ENCODE measurements at regions not wholly inside any gene's neighbourhood (a gene's known extent, or its start where the extent isn't known, plus 50 kb on each side); places are given as distances from the start of the nearest gene placed in this dataset.

GRCh38 chr9:129476821-129477611 lies 143.9 kb downstream of the C9orf50 start:
- H3K27ac Mint-ChIP-seq, result peak overlapping the region in 1 of 6 donors; percentile 45
- no peak overlapping the region for H3K4me3 Mint-ChIP-seq
- DNase-seq, result no peak
- H3K4me1 Mint-ChIP-seq, result peaks cover 0 to 6% of the 10 kb centered on the region in 2 donors
- peaks cover 0 to 4% (median 0%) of the 10 kb centered on the region in 3 donors for H3K36me3 Mint-ChIP-seq
- H3K9me3 Mint-ChIP-seq, result no peaks in the 10 kb centered on the region
- H3K27me3 Mint-ChIP-seq (ENCODE audit: low read depth in 3 of 3), result peaks cover 6 to 17% (median 12%) of the 10 kb centered on the region in 3 donors

- H3K27me3 Mint-ChIP-seq (ENCODE audit: low read depth in 3 of 3), result peaks cover 0 to 15% (median 4%) of the 10 kb centered on the region in 3 donors
- DNase-seq, result no peak
- H3K9me3 Mint-ChIP-seq, result no peaks in the 10 kb centered on the region
- H3K4me1 Mint-ChIP-seq, result no peaks in the 10 kb centered on the region
- H3K4me3 Mint-ChIP-seq, result no peak overlapping the region
- H3K36me3 Mint-ChIP-seq, result peaks cover 0 to 4% (median 0%) of the 10 kb centered on the region in 3 donors
- no peak overlapping the region for H3K27ac Mint-ChIP-seq
Observed at GRCh38 chr9:129474740-129475404, 146.0 kb downstream of the C9orf50 start.

GRCh38 chr9:129473523-129474244 lies 147.2 kb downstream of the C9orf50 start:
- H3K36me3 Mint-ChIP-seq, result peaks cover 0 to 4% (median 0%) of the 10 kb centered on the region in 3 donors
- no peaks in the 10 kb centered on the region for H3K9me3 Mint-ChIP-seq
- H3K27me3 Mint-ChIP-seq (ENCODE audit: low read depth in 3 of 3), result peaks cover 0 to 12% (median 4%) of the 10 kb centered on the region in 3 donors
- no peak overlapping the region for H3K4me3 Mint-ChIP-seq
- no peaks in the 10 kb centered on the region for H3K4me1 Mint-ChIP-seq
- DNase-seq, result no peak
- H3K27ac Mint-ChIP-seq, result no peak overlapping the region

GRCh38 chr9:129472651-129473102 lies 148.2 kb downstream of the C9orf50 start:
- Mint-ChIP-seq H3K4me1 (no peaks in the 10 kb centered on the region), H3K36me3 (peaks cover 0 to 4% (median 0%) of the 10 kb centered on the region in 3 donors), H3K9me3 (peaks cover 0 to 1% (median 0%) of the 10 kb centered on the region in 6 donors), H3K27ac (no peak overlapping the region), H3K27me3 (ENCODE audit: low read depth in 3 of 3) (peaks cover 0 to 10% (median 5%) of the 10 kb centered on the region in 3 donors), H3K4me3 (no peak overlapping the region)
- DNase-seq, result no peak

- peaks cover 0 to 9% (median 5%) of the 10 kb centered on the region in 3 donors for H3K27me3 Mint-ChIP-seq (ENCODE audit: low read depth in 3 of 3)
- H3K36me3 Mint-ChIP-seq, result peaks cover 0 to 4% (median 0%) of the 10 kb centered on the region in 3 donors
- H3K27ac Mint-ChIP-seq, result peak overlapping the region in 1 of 6 donors; percentile 78
Observed at GRCh38 chr9:129471201-129472019, 149.5 kb downstream of the C9orf50 start.

GRCh38 chr9:129469988-129470316 lies 150.9 kb downstream of the C9orf50 start:
- peak overlapping the region in 1 of 6 donors; percentile 66 for H3K27ac Mint-ChIP-seq
- peaks cover 0 to 1% (median 0%) of the 10 kb centered on the region in 6 donors for H3K9me3 Mint-ChIP-seq
- peaks cover 4 to 9% (median 5%) of the 10 kb centered on the region in 3 donors for H3K27me3 Mint-ChIP-seq (ENCODE audit: low read depth in 3 of 3)
- peaks cover 2 to 7% of the 10 kb centered on the region in 2 donors for H3K4me1 Mint-ChIP-seq
- DNase-seq, result no peak
- H3K4me3 Mint-ChIP-seq, result no peak overlapping the region
- H3K36me3 Mint-ChIP-seq, result peaks cover 0 to 4% (median 0%) of the 10 kb centered on the region in 3 donors

More at GRCh38 chr9:129471201-129472019, 149.5 kb downstream of the C9orf50 start:
- DNase-seq, result no peak
- Mint-ChIP-seq H3K9me3 (peaks cover 0 to 1% (median 0%) of the 10 kb centered on the region in 6 donors), H3K4me3 (no peak overlapping the region), H3K4me1 (no peaks in the 10 kb centered on the region)

GRCh38 chr9:129469188-129469987 lies 151.5 kb downstream of the C9orf50 start:
- Mint-ChIP-seq H3K4me3 (no peak overlapping the region), H3K27me3 (ENCODE audit: low read depth in 3 of 3) (peaks cover 4 to 9% (median 5%) of the 10 kb centered on the region in 3 donors), H3K9me3 (peaks cover 0 to 1% (median 0%) of the 10 kb centered on the region in 6 donors), H3K27ac (peak overlapping the region in 1 of 6 donors; percentile 66), H3K4me1 (peaks cover 4 to 8% of the 10 kb centered on the region in 2 donors), H3K36me3 (peaks cover 0 to 4% (median 0%) of the 10 kb centered on the region in 3 donors)
- no peak for DNase-seq

GRCh38 chr9:129467739-129468666 lies 152.9 kb downstream of the C9orf50 start:
- Mint-ChIP-seq H3K4me3 (no peak overlapping the region), H3K36me3 (no peaks in the 10 kb centered on the region), H3K27me3 (ENCODE audit: low read depth in 3 of 3) (peaks cover 4 to 10% (median 5%) of the 10 kb centered on the region in 3 donors), H3K27ac (no peak overlapping the region), H3K4me1 (peaks cover 4 to 8% of the 10 kb centered on the region in 2 donors), H3K9me3 (peaks cover 0 to 1% (median 0%) of the 10 kb centered on the region in 6 donors)
- DNase-seq, result no peak

GRCh38 chr9:129467004-129467588 lies 153.8 kb downstream of the C9orf50 start:
- Mint-ChIP-seq H3K4me1 (peaks cover 4 to 8% of the 10 kb centered on the region in 2 donors), H3K27me3 (ENCODE audit: low read depth in 3 of 3) (peaks cover 4 to 12% (median 8%) of the 10 kb centered on the region in 3 donors)

GRCh38 chr9:129465834-129466535 lies 154.9 kb downstream of the C9orf50 start:
- no peak overlapping the region for H3K4me3 Mint-ChIP-seq
- H3K27me3 Mint-ChIP-seq (ENCODE audit: low read depth in 3 of 3), result peaks cover 4 to 10% (median 6%) of the 10 kb centered on the region in 3 donors
- H3K9me3 Mint-ChIP-seq, result peaks cover 0 to 1% (median 0%) of the 10 kb centered on the region in 6 donors
- peak overlapping the region in 2 of 6 donors; percentile 40 to 64 for H3K27ac Mint-ChIP-seq
- peaks cover 6 to 8% of the 10 kb centered on the region in 2 donors for H3K4me1 Mint-ChIP-seq
- H3K36me3 Mint-ChIP-seq, result no peaks in the 10 kb centered on the region
- DNase-seq, result no peak

More at GRCh38 chr9:129467004-129467588, 153.8 kb downstream of the C9orf50 start:
- H3K27ac Mint-ChIP-seq, result no peak overlapping the region
- H3K4me3 Mint-ChIP-seq, result no peak overlapping the region
- DNase-seq, result no peak
- H3K9me3 Mint-ChIP-seq, result peaks cover 0 to 1% (median 0%) of the 10 kb centered on the region in 6 donors
- no peaks in the 10 kb centered on the region for H3K36me3 Mint-ChIP-seq
